Right hindlimb (tissue), 1 donor: ENCODE measurements at regions not wholly inside any gene's neighbourhood (a gene's known extent, or its start where the extent isn't known, plus 50 kb on each side); places are given as distances from the start of the nearest gene placed in this dataset.

Experiments used
- DNase-seq: peaks from one replicate; pipeline ENCODE4 v3.0.0-alpha.2; 2018

- no peak for DNase-seq
These were observed 93.9 kb downstream of the RHOB start for GRCh38 chr2:20540587-20541293.

DNA sequence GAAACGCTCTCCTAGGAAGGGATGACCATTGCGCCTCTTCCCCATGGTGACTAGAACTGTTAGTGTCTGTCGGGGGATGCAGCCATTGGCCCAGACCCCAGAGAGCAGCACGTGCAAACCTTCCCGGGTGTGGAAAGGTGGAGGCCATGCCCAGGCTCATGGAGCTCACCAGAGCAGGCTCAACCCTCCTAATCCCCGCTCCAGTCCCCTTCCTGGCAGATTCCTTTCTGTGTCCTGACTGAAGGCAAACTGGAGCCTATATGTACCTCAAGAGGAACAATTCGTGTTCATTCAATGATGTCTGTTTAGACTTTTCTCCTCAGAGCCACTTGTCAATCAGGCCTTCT is 94.4 kb downstream of the RHOB start:
- no peak for DNase-seq

DNA sequence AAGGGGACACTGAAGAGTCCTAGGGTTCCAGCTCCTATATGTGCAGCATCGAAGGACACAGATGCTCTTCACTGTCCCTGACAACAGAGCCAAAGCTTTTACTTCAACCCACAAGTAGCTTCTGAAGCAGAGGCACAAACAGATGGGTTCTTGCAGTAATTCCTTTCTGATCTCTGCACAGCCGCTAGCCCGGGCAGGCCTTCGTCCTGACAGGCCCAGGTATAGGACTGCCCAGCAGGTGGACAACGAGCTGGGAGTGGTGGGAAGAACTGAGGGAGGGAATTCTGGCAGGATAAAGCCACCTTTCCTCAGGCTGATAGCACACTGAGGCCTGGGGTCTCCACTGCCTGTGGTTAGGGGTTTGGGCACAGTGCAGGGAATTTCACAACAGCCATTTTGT is 94.8 kb downstream of the RHOB start:
- no peak for DNase-seq

GRCh38 chr2:20542269-20542668 is 95.4 kb downstream of the RHOB start:
- DNase-seq = no peak

DNA sequence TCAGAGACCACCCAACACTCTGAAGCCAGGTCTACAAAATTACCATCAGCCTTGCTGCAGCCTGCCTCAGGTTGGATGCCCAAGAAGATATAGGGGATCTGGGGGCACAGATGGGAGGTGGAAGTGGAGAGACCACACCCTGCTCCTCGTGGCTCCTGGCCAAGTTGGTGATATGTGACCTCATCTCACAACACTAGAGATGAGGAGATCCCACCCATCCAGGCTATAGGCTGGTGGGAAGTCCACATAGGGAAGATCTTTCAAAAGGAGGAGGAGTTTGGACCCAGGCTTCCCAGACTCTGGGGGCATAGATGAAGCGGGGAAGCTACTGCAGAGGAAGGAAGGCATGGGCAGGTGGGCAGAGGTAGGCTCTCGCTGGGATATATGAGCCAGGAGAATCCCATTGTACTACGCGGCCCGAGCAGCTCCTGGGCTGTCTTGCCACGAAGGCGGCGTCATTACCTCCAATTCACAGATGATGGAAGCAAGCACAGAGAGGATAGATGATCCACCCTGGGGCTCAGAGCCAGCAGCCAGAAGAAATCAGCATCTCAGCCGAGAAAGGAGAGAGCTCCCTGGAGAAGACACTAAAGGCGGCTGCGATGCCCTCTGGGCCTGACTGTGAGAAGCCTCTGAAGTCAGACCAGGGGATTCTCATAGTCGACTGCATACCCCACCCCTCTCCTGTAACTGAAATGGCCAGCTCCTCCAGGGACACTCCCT is 96.0 kb downstream of the RHOB start:
- peak; percentile 62 for DNase-seq

DNA sequence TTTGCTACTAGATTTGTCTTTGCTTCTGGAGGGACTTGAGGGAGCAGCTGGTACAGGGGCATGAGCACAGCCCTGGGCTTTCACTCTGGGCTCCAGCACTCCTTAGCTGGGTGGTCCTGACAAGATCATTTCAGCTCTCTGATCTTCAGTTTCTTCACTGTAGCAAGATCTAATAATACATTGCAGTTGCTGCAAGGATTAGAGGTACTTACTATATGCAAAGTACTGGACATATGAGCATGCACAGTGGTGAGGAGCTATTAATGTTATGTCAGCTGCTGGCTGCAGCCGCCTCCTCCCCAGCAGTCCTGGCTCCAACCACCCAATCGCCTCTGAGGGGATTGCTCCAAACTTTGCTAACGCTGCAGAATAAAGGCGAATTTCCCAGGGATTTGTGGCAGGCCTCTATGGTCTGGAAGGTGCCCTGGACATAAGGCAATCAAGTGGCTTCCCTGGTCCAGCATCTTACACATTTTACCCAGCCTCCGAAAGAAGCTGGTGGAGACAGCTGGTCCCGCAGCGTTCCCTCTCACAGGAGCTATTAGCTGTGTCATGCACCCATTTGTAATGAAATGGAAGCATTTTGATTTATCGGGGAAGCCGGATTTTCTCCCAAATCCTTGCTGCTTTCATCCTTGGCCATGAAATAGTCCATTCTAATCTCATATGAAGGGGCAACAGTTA is 96.7 kb downstream of the RHOB start:
- DNase-seq = peak; percentile 72

DNA sequence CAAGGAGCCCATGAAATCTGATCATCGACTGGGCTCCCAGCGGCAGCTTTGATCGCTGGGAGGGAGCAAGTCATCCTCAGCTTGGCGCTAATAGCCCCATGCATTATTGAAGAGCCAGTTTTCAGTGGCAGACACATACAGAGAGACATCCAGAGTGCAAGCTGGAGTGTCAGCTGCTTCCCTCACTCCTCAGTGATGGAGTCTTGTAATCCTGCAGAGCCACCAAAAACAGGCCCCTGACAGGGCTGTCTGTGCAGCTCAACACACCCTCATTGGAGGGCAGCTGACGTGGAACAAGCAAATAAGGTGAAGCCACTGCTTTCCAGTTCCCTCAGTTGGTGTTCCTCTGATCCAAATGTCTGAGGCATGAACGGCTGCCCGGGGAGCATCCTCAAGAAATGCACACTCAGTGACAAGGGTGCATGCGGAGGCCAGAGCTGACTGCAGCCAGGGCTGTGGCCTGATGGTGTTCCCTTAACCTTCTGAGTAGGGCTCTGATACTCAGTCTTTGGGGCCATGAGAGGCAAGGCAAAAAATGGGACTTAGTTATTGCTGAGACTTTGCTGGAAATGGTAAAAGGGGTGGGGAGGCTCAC is 97.4 kb downstream of the RHOB start:
- peak; percentile 60 for DNase-seq

GRCh38 chr2:20549144-20549543 is 101.8 kb downstream of the HS1BP3 start:
- DNase-seq = no peak

DNA sequence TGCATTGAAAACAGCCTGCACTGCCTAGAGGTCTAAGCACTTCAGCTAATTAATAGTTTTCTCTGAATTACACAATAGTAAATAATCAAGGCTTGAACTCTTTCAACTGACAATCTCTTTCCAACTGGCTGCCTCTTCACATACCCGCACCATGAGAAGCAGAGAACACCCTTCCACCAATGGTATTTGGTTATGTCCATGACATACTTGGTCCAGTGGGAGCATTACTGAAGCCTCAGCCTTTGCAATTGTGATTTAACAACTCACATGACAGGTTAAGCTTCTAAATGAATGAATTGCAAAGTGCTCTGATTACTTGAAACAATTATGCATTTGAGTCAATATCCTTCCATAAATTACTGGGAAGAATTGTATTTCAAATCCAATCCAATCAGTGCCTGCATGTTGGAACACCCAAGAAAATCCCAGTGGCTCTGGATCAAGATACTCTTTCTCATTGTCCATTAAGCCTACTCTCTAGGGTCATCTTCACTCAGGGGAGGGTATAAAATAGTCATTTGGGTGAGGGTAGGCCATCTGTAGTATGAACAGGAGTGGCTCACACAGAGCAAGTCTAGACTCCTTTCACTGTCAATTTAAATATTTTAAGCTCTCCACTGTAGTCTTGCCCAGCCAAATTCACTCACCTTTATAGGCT is 101.1 kb downstream of the HS1BP3 start:
- no peak for DNase-seq

GRCh38 chr2:20551260-20551944 is 99.5 kb downstream of the HS1BP3 start:
- peak; percentile 84 for DNase-seq

DNA sequence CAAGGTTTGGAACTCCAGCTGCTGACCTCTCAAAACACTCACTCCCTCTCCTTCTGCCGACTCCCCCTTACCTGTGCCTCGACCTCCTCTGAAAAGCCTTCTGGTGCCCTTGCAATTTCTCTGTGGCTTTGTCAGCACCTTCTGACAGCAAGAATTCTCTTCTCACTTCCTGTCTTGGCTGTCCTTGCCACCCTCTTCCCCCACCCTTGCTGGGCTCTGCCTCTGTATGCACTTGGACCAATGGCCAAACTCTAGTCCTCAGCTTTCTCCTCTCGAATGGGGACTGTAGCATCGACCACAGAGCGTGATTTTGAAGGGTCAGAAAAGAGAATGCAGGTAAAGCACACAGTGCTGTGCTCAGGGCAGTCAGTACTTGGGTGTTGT is 99.0 kb downstream of the HS1BP3 start:
- DNase-seq = no peak

DNA sequence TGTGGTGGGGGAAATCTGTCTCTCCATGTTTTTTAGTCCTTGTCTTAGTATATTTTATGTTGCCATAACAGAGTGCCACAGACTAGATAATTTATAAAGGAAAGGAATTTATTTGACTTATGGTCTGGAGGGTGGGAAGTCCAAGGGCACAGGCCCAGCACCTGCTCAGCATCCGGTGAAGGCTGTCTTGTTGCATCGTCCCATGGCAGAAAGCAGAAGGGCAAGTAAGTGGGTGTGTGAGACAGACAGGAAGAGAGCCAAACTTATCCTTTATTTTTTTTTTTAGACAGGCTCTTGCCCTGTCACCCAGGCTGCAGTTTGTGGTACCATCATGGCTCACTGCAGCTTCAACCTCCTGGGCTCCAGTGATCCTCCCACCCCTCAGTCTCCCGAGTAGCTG is 98.1 kb downstream of the HS1BP3 start:
- DNase-seq = no peak

- no peak for DNase-seq
These were observed 97.3 kb downstream of the HS1BP3 start for GRCh38 chr2:20553580-20553979.

GRCh38 chr2:20555954-20556353 is 94.9 kb downstream of the HS1BP3 start:
- DNase-seq = no peak

- no peak for DNase-seq
These were observed 94.1 kb downstream of the HS1BP3 start for GRCh38 chr2:20556756-20557155.

GRCh38 chr2:20557226-20557625 is 93.7 kb downstream of the HS1BP3 start:
- no peak for DNase-seq

GRCh38 chr2:20557635-20558034 is 93.3 kb downstream of the HS1BP3 start:
- DNase-seq = no peak

GRCh38 chr2:20558391-20559150 is 92.3 kb downstream of the HS1BP3 start:
- DNase-seq = no peak

DNA sequence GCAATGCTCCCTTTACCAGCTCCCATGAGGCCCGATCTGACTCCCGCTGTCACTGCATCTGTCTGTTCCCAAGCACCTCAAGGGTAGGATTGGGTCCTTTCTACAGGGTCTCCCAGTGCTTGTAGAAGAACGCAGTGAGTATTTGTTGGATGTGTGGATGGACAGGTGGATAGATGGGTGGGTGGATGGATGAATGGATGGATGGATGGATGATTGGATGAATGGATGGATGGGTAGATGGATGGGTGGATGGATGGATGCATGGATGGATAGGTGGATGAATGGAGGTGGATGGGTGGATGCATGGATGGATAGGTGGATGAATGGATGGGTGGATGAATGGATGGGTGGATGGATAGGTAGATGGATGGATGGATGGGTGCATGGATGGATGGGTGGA is 91.6 kb downstream of the HS1BP3 start:
- DNase-seq = no peak

DNA sequence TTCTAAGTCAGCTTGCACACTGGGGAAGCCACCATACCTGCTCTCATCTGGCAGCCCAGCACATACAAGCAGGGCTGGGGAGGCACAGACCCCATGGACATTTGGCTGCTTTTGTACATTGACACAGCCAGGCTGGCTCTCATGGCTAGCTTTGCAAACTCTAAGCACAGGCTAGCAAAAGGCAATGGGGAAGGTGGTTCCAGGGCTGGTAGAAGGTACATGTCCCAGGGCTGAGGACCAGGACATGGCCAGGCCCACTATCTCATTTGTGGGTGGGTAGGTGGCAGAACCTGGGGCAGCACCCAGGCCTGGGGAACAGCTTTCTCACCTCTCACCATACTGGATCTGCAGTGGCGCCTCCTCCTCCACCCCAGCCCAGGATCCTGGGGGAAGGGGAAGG is 90.9 kb downstream of the HS1BP3 start:
- DNase-seq = no peak

GRCh38 chr2:20560891-20561636 is 89.8 kb downstream of the HS1BP3 start:
- DNase-seq = no peak
